HG03378 (cell line): ENCODE measurements at regions not wholly inside any gene's neighbourhood (a gene's known extent, or its start where the extent isn't known, plus 50 kb on each side); places are given as distances from the start of the nearest gene placed in this dataset.
"Not testable (repeated sequence)": the region's sequence is repeated elsewhere in the genome, so short reads cannot be mapped to it uniquely, and the experiment has no call there.

ENCODE experiments used
- ATAC-seq: cut with Tn5 transposase; IDR thresholded peaks from one replicate; pipeline ENCODE4 v1.9.1; 2021; ENCODE audit warnings: mild to moderate bottlenecking, moderate library complexity; ENCODE audit not compliant: unreplicated experiment

- no peak for ATAC-seq
Measured at GRCh38 chr1:80170811-80171485, 1164.4 kb upstream of the ADGRL4 start.

- no peak for ATAC-seq
Measured at GRCh38 chr1:80164150-80164549, 1157.6 kb upstream of the ADGRL4 start.

- no peak for ATAC-seq
Measured at GRCh38 chr1:80163686-80164085, 1157.2 kb upstream of the ADGRL4 start.

- ATAC-seq: no peak
Measured at GRCh38 chr1:80158771-80159170, 1152.2 kb upstream of the ADGRL4 start.

GRCh38 chr1:80158266-80158665, 1151.7 kb upstream of the ADGRL4 start:
- ATAC-seq: no peak

GRCh38 chr1:80155371-80155770, 1148.8 kb upstream of the ADGRL4 start:
- ATAC-seq: no peak

- no peak for ATAC-seq
Measured at GRCh38 chr1:80154176-80154575, 1147.6 kb upstream of the ADGRL4 start.

GRCh38 chr1:80153762-80154161, 1147.2 kb upstream of the ADGRL4 start:
- no peak for ATAC-seq

- ATAC-seq: no peak
Measured at GRCh38 chr1:80143361-80143760, 1136.8 kb upstream of the ADGRL4 start.

GRCh38 chr1:80137946-80138602, 1131.5 kb upstream of the ADGRL4 start:
- ATAC-seq: not testable (repeated sequence)

GRCh38 chr1:80113168-80114038, 1106.9 kb upstream of the ADGRL4 start:
- ATAC-seq: no peak

GRCh38 chr1:80101159-80101558, 1094.6 kb upstream of the ADGRL4 start:
- no peak for ATAC-seq

- ATAC-seq: no peak
Measured at GRCh38 chr1:80099713-80100112, 1093.2 kb upstream of the ADGRL4 start.

- ATAC-seq: no peak
Measured at GRCh38 chr1:80085067-80085466, 1078.5 kb upstream of the ADGRL4 start.

- ATAC-seq: no peak
Measured at GRCh38 chr1:80083892-80084291, 1077.4 kb upstream of the ADGRL4 start.

GRCh38 chr1:80076469-80076868, 1069.9 kb upstream of the ADGRL4 start:
- no peak for ATAC-seq

- no peak for ATAC-seq
Measured at GRCh38 chr1:80075351-80075750, 1068.8 kb upstream of the ADGRL4 start.

- no peak for ATAC-seq
Measured at GRCh38 chr1:80072563-80072962, 1066.0 kb upstream of the ADGRL4 start.

GRCh38 chr1:80066060-80066459, 1059.5 kb upstream of the ADGRL4 start:
- ATAC-seq: no peak

GRCh38 chr1:80064524-80064923, 1058.0 kb upstream of the ADGRL4 start:
- no peak for ATAC-seq

GRCh38 chr1:80059940-80060339, 1053.4 kb upstream of the ADGRL4 start:
- ATAC-seq: no peak

GRCh38 chr1:80056179-80056578, 1049.6 kb upstream of the ADGRL4 start:
- ATAC-seq: no peak
